Upper lobe of left lung (tissue), 6 donors: ENCODE measurements at regions not wholly inside any gene's neighbourhood (a gene's known extent, or its start where the extent isn't known, plus 50 kb on each side); places are given as distances from the start of the nearest gene placed in this dataset.

Experiments used
- ATAC-seq, 2 donors: fragments of 200-7000 bp; cut with Tn5 transposase; one replicate each; pipeline ENCODE4 v1.9.1; 2022; ENCODE audit warnings: mild to moderate bottlenecking in 2 of 2, moderate library complexity in 2 of 2; ENCODE audit not compliant: low FRiP score in 2 of 2
- DNase-seq, 2 donors: peaks; one replicate each; pipeline ENCODE4 v3.0.0-alpha.2; 2019 to 2020
- H3K27ac ChIP-seq, 4 donors: fragments of 200-600 bp; sonication (generic); one replicate each; pipeline ENCODE4 v1.5.1; 2016 to 2019
- H3K27me3 ChIP-seq, 4 donors: fragments of 200-600 bp; sonication (generic); one replicate each; pipeline ENCODE4 v1.5.1; 2017 to 2019
- H3K36me3 ChIP-seq, 4 donors: fragments of 200-600 bp; sonication (generic); one replicate each; pipeline ENCODE4 v1.5.1; 2016 to 2019
- H3K4me1 ChIP-seq, 4 donors: fragments of 200-600 bp; sonication (generic); one replicate each; pipeline ENCODE4 v1.5.1; 2018 to 2019
- H3K4me3 ChIP-seq, 4 donors: fragments of 200-600 bp; sonication (generic); one replicate each; pipeline ENCODE4 v1.5.1; 2017 to 2019; ENCODE audit warnings: mild to moderate bottlenecking in 2 of 4, moderate library complexity in 1 of 4
- H3K9me3 ChIP-seq, 4 donors: fragments of 200-600 bp; sonication (generic); one replicate each; pipeline ENCODE4 v1.5.1; 2018 to 2019
- CTCF ChIP-seq, 6 experiments: fragments of 450-650 bp in 4 of 6; fragments of 200-600 bp in 2 of 6; sonication (generic) in 2 of 6; IDR thresholded peaks; one replicate each; pipeline ENCODE4 v1.5.1; 2016 to 2019; ENCODE audit warnings: antibody characterized with exemption in 6 of 6
- EP300 ChIP-seq, 4 donors: sonication (generic); formaldehyde crosslinking; IDR thresholded peaks; one replicate each; pipeline ENCODE4 v1.5.1; 2017; ENCODE audit warnings: antibody characterized with exemption in 4 of 4, control low read depth in 2 of 4
- POLR2A ChIP-seq, 4 donors: fragments of 450-650 bp; IDR thresholded peaks; one replicate each; pipeline ENCODE4 v1.5.1; 2016 to 2017; ENCODE audit warnings: antibody characterized with exemption in 4 of 4, mild to moderate bottlenecking in 2 of 4
- POLR2AphosphoS5 ChIP-seq, 2 donors: sonication (generic); formaldehyde crosslinking; IDR thresholded peaks; one replicate each; pipeline ENCODE4 v1.5.1; 2017; ENCODE audit warnings: antibody characterized with exemption in 2 of 2
- WGBS, 2 donors: methylation state at CpG; one replicate each; pipeline ENCODE4 v1.1.5; 2017 to 2018; 5-methylcytosine and 5-hydroxymethylcytosine counted together
- donor health status: DM: no; HTN: no; CAD: no; lungs with moderate emphysema.
- donor health status: DM: no; HTN: yes; CAD: no; lungs with severe emphysema.

- peaks cover 6 to 21% (median 10%) of the 10 kb centered on the region in 4 donors for H3K4me1 ChIP-seq
- H3K27ac ChIP-seq, result no peak overlapping the region
- no peaks in the 10 kb centered on the region for H3K9me3 ChIP-seq
- ATAC-seq, result peak in 1 of 2 donors; percentile 8
- DNase-seq, result no peak
- WGBS, 2 donors, result 26 to 58% methylated on average over 3 to 8 of the region's 8 CpGs
- H3K4me3 ChIP-seq, result peak overlapping the region in 1 of 4 donors; percentile 15
- no peaks in the 10 kb centered on the region for H3K36me3 ChIP-seq
- TF ChIP-seq CTCF (IDR thresholded peaks at IDR 0.05) (no peak), POLR2A (IDR thresholded peaks at IDR 0.05) (no peak), POLR2AphosphoS5 (IDR thresholded peaks at IDR 0.05) (no peak), EP300 (IDR thresholded peaks at IDR 0.05) (no peak)
- H3K27me3 ChIP-seq, result peaks cover 0 to 18% (median 10%) of the 10 kb centered on the region in 4 donors
Measured at GRCh38 chr15:98420837-98421236, 227.5 kb upstream of the IGF1R start.

- H3K4me3 ChIP-seq, result peak overlapping the region in 3 of 4 donors; percentile 4 to 29 (median 15)
- 6 to 20% methylated on average over 8 to 43 of the region's 62 CpGs for WGBS, 2 donors
- DNase-seq, result peak; percentile 54 to 96
- H3K27ac ChIP-seq, result no peak overlapping the region
- H3K36me3 ChIP-seq, result no peaks in the 10 kb centered on the region
- peaks cover 0 to 18% (median 10%) of the 10 kb centered on the region in 4 donors for H3K27me3 ChIP-seq
- ATAC-seq, result peak; percentile 66 to 91
- peaks cover 6 to 14% (median 10%) of the 10 kb centered on the region in 4 donors for H3K4me1 ChIP-seq
- TF ChIP-seq POLR2A (IDR thresholded peaks at IDR 0.05) (no peak), CTCF (IDR thresholded peaks at IDR 0.05) (peak; percentile 91 to 98 (median 96)), EP300 (IDR thresholded peaks at IDR 0.05) (no peak)
- no peaks in the 10 kb centered on the region for H3K9me3 ChIP-seq
Measured at GRCh38 chr15:98421419-98422129, 226.8 kb upstream of the IGF1R start.

- Histone ChIP-seq H3K27ac (no peak overlapping the region), H3K27me3 (peaks cover 0 to 18% (median 10%) of the 10 kb centered on the region in 4 donors), H3K36me3 (no peaks in the 10 kb centered on the region), H3K4me1 (peaks cover 6 to 10% (median 9%) of the 10 kb centered on the region in 4 donors), H3K9me3 (no peaks in the 10 kb centered on the region), H3K4me3 (no peak overlapping the region)
- 18 to 50% methylated on average over 2 to 13 of the region's 13 CpGs for WGBS, 2 donors
- ATAC-seq (peak in 1 of 2 donors; percentile 3), DNase-seq (no peak)
- TF ChIP-seq CTCF (IDR thresholded peaks at IDR 0.05), result no peak
- no peak for TF ChIP-seq POLR2A (IDR thresholded peaks at IDR 0.05)
- TF ChIP-seq POLR2AphosphoS5 (IDR thresholded peaks at IDR 0.05), result no peak
- no peak for TF ChIP-seq EP300 (IDR thresholded peaks at IDR 0.05)
Measured at GRCh38 chr15:98422130-98422478, 226.2 kb upstream of the IGF1R start.

- Histone ChIP-seq H3K36me3 (no peaks in the 10 kb centered on the region), H3K4me3 (no peak overlapping the region), H3K27ac (no peak overlapping the region), H3K27me3 (peaks cover 0 to 23% (median 12%) of the 10 kb centered on the region in 4 donors), H3K9me3 (no peaks in the 10 kb centered on the region), H3K4me1 (peaks cover 6 to 19% (median 17%) of the 10 kb centered on the region in 4 donors)
- ATAC-seq (no peak), DNase-seq (no peak)
- no peak for TF ChIP-seq CTCF (IDR thresholded peaks at IDR 0.05)
- no peak for TF ChIP-seq EP300 (IDR thresholded peaks at IDR 0.05)
- no peak for TF ChIP-seq POLR2A (IDR thresholded peaks at IDR 0.05)
- TF ChIP-seq POLR2AphosphoS5 (IDR thresholded peaks at IDR 0.05), result no peak
- 63 to 84% methylated on average over 10 to 11 of the region's 11 CpGs for WGBS, 2 donors
Measured at GRCh38 chr15:98425173-98425572, 223.2 kb upstream of the IGF1R start.

GRCh38 chr15:98427321-98427720, 221.0 kb upstream of the IGF1R start:
- Histone ChIP-seq H3K9me3 (no peaks in the 10 kb centered on the region), H3K36me3 (no peaks in the 10 kb centered on the region), H3K4me1 (peaks cover 0 to 9% (median 8%) of the 10 kb centered on the region in 4 donors), H3K27ac (no peak overlapping the region), H3K27me3 (peaks cover 0 to 8% (median 5%) of the 10 kb centered on the region in 4 donors), H3K4me3 (no peak overlapping the region)
- TF ChIP-seq POLR2A (IDR thresholded peaks at IDR 0.05) (no peak), CTCF (IDR thresholded peaks at IDR 0.05) (no peak), POLR2AphosphoS5 (IDR thresholded peaks at IDR 0.05) (no peak), EP300 (IDR thresholded peaks at IDR 0.05) (no peak)
- ATAC-seq (no peak), DNase-seq (no peak)
- WGBS, 2 donors, result 55 to 70% methylated on average over 7 to 8 of the region's 8 CpGs
